GM18511 (cell line): ENCODE measurements at regions not wholly inside any gene's neighbourhood (a gene's known extent, or its start where the extent isn't known, plus 50 kb on each side); places are given as distances from the start of the nearest gene placed in this dataset.

Source experiments
- ATAC-seq: cut with Tn5 transposase; IDR thresholded peaks from one replicate; pipeline ENCODE4 v1.9.1; 2021; ENCODE audit warnings: mild to moderate bottlenecking, moderate library complexity; ENCODE audit not compliant: unreplicated experiment

GRCh38 chrX:14476205-14476604, 53.1 kb upstream of the GLRA2 start:
- no peak for ATAC-seq

DNA sequence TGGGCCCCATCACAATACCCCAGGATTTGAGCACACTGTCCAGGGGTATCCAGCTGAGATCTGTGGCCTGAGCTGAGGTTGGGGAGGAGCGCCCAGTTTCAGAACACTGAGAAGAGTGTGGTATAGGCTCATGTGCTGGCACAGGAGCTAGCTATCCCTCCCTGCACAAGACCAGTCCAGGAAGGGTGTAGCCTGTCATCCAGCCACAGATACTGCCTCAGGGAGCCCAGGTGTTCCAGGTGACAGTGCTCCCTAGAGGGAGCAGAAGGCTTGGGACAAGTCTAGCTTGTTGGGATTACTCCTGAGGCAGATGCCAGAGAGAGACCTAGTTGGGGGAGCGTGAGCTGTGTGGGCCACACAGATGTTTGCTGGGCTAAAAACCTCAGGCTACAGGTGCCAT, 79.6 kb upstream of the GLRA2 start:
- ATAC-seq = no peak

DNA sequence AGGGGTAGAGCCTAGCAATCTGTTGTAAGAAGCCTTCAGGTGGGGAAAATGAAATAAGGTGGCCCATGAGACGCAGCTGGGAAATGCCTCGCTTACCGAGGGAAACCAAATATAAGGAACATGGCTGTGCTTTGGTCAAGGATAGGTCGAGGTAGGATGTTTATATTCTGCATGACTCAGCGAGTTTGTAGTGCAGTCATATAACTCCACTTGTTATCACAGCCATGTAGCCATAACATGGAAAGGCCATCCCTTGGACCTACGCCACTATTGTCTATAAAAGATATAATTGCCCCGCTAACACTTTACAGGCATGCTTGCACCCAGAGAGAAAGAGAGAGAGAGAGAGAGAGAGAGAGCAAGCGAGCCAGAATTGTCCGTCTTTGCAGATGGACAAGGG, 80.9 kb upstream of the GLRA2 start:
- no peak for ATAC-seq

- ATAC-seq = no peak
Observed at GRCh38 chrX:14440106-14440505, 89.2 kb upstream of the GLRA2 start.

DNA sequence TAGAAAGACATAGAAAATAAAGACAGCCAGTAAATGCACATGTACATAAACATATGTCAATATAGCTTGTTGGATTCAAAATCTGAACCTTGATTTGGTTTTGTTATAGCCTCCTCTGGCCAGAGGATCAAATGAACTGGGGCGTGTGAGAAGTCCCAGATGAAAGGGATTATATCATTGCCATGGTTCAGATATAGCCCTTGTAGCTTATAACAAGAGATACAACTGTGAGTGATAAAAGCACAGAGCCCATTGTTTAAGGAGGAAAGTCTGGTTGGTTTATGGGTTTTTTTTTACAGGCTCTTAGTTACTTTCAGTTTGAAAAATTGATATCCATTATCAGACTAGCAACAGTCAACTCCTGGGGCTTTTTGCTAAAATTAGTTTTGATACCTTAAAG, 101.7 kb upstream of the GLRA2 start:
- ATAC-seq = no peak

GRCh38 chrX:14420841-14421240, 108.5 kb upstream of the GLRA2 start:
- no peak for ATAC-seq

DNA sequence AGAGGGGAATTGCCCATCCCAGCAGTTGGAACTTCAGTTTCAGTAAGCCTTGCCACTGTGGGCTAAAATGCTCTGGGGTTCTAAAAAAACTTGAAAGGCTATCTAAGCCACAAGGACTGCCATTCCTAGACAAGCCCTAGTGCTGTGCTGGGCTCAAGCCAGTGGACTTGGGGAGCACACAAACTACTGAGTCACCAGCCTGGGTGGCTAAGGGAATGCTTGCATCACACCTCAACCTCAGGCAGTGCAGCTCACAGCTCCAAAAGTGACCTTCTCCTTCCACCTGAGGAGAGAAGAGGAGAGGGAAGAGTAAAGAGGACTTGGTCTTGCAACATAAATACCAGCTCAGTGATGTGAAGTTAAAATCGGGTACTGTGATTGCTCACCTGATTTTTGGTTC, 116.7 kb upstream of the GLRA2 start:
- ATAC-seq = no peak

DNA sequence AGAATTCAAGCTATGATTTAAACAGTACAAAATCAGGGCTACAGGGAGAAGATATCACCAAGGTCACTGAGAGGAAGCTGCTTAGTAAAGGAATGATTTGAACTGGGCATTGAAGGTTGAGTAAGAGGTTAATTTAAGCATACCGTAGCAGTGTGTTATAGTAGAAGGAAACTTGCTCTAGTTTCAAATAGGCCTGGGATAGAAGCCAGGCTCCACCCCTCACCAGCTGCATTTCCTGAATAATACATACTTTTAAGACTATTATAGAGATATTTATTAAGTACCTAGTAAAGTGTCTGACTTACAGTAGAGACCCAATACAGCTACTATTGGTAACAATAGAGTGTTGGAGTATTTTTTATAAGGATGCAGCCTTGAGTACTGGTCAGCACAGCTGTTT, 118.0 kb upstream of the GLRA2 start:
- no peak for ATAC-seq

- no peak for ATAC-seq
Observed at GRCh38 chrX:14409341-14409740, 120.0 kb upstream of the GLRA2 start.

- no peak for ATAC-seq
Observed at GRCh38 chrX:14406225-14406624, 123.1 kb upstream of the GLRA2 start.

GRCh38 chrX:14398725-14399124, 130.6 kb upstream of the GLRA2 start:
- no peak for ATAC-seq

DNA sequence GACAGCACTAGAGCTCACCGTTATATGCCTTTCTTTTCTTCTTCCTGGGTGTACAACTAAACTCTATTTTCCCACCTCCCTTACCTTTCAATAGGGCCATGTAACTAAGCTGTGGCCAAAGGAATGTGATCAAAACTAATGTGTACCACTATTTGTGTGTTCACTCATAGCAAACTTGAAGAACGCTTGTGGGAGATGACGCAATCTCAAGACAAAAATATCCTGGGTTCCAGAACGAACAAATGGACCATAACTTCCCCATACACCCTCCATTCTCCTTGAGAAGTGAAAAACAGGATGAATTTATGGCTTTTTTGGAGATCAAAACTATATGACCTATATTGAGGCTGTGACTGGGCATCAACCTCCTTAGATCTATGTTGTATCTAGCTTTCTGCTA, 139.7 kb upstream of the GLRA2 start:
- no peak for ATAC-seq

- no peak for ATAC-seq
Observed at GRCh38 chrX:14386981-14387380, 142.4 kb upstream of the GLRA2 start.

DNA sequence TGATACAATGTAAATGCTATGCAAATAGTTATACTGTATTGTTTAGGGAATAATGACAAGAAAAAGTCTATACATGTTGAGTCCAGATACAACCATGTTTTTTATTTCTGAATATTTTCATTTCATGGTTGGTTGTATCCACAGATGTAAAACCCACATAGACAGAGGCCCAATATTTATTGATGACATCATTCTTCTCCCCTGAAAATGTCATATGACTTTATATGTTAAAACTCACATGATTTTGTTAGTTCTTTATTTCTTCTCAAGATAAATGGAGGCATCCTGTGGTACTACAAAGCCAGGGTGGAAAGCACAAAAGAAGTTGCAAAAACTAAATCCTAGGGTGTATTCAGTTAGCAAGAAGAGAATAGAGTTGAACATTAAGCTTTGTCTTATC, 149.3 kb upstream of the GLRA2 start:
- no peak for ATAC-seq

DNA sequence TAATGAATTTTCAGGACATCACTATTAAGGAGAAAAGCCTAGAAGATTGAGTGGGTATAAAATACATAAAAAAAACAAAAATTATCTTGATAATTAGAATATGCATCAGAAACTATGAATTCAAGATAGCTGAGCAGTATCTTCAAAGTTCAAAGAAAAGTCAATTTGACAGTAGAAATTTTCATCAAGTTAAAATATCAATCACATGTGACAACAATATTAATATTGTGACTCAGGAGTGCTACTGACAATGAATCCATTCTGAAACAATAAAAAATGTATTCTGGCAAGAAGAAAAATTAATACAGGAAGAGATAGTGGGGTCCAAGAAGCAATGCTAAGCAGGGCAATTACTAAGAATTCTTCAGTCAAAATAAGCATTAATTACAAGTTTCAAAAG, 151.9 kb upstream of the GLRA2 start:
- ATAC-seq = no peak

GRCh38 chrX:14363728-14364127, 165.6 kb upstream of the GLRA2 start:
- ATAC-seq = no peak

DNA sequence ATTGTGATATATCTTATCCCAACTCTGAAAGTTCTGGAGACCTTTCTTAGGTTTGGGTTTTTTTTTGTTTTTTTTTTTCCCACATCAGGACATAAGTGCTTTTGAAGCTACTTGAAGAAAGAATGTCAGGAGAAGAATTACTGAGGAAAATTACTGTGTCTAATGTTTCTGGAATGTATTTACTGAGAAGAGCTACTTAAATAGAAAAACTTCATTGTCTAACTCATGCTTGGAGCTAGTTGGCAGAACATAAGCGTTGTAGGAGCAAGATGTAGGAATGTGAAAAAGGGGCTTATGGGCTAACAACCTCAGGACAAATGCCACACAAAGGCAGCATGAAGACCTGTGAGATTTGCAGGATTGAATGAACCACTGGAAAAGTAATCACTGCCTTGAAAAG, 166.6 kb upstream of the GLRA2 start:
- ATAC-seq = no peak

GRCh38 chrX:14361435-14361834, 167.9 kb upstream of the GLRA2 start:
- no peak for ATAC-seq

GRCh38 chrX:14359727-14360126, 169.6 kb upstream of the GLRA2 start:
- ATAC-seq = no peak

DNA sequence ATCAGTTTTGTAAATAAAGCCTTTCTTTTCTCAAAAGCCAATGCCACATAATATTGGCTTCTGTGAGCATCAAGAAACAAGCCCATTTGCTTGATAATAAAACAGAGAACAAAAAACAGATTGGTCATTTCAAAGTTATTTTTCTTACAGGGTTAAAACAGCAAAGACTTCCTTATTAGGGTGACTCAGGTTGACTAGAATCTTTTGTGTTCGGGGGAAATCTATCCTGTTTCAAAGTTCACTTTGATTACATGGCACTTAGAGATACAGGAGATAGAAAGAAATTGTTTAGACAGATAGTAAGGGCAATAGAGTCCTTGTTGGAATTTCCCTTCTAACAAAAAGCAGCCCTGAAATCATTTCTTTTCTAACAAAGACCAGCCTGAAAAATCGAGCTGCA, 170.0 kb upstream of the GLRA2 start:
- no peak for ATAC-seq

- ATAC-seq = no peak
Observed at GRCh38 chrX:14357314-14357713, 172.0 kb upstream of the GLRA2 start.

- no peak for ATAC-seq
Observed at GRCh38 chrX:14356401-14356800, 172.9 kb upstream of the GLRA2 start.

- ATAC-seq = no peak
Observed at GRCh38 chrX:14355556-14355955, 173.8 kb upstream of the GLRA2 start.

GRCh38 chrX:14354521-14354920, 174.8 kb upstream of the GLRA2 start:
- no peak for ATAC-seq
